Trophoblast cell (in vitro differentiated cells and primary cell): ENCODE measurements at regions not wholly inside any gene's neighbourhood (a gene's known extent, or its start where the extent isn't known, plus 50 kb on each side); places are given as distances from the start of the nearest gene placed in this dataset.

ENCODE experiments used
- DNase-seq, 2 donors: peaks; one replicate each; pipeline ENCODE4 v3.0.0-alpha.2; 2016
- H2AFZ ChIP-seq: 2 replicates; pipeline ENCODE4 v1.6.1; 2013; ENCODE audit warnings: low read length, moderate library complexity, mild to moderate bottlenecking; ENCODE audit not compliant: insufficient read depth, poor library complexity
- H2AK5ac ChIP-seq: 2 replicates; pipeline ENCODE4 v1.6.1; 2013; ENCODE audit warnings: mild to moderate bottlenecking, low read length
- H2BK120ac ChIP-seq: 2 replicates; pipeline ENCODE4 v1.6.1; 2013; ENCODE audit warnings: low read length, mild to moderate bottlenecking, moderate library complexity; ENCODE audit not compliant: insufficient read depth, poor library complexity
- H2BK12ac ChIP-seq: 2 replicates; pipeline ENCODE4 v1.6.1; 2013; ENCODE audit warnings: mild to moderate bottlenecking, low read length, moderate library complexity
- H2BK5ac ChIP-seq: 2 replicates; pipeline ENCODE4 v1.6.1; 2013; ENCODE audit warnings: low read length, low read depth, moderate library complexity, mild to moderate bottlenecking; ENCODE audit not compliant: poor library complexity
- H3K14ac ChIP-seq: 2 replicates; pipeline ENCODE4 v1.6.1; 2013; ENCODE audit warnings: mild to moderate bottlenecking, low read length
- H3K18ac ChIP-seq: 2 replicates; pipeline ENCODE4 v1.6.1; 2013; ENCODE audit warnings: mild to moderate bottlenecking, low read length
- H3K23ac ChIP-seq: 2 replicates; pipeline ENCODE4 v1.6.1; 2013; ENCODE audit warnings: low read length
- H3K27ac ChIP-seq: 2 replicates; pipeline ENCODE4 v1.5.1; 2013; ENCODE audit warnings: low read depth, mild to moderate bottlenecking, inconsistent platforms, low read length, moderate library complexity
- H3K27me3 ChIP-seq: 2 replicates; pipeline ENCODE4 v1.6.1; 2013; ENCODE audit warnings: inconsistent platforms, mild to moderate bottlenecking, low read length, moderate library complexity; ENCODE audit not compliant: insufficient read depth
- H3K36me3 ChIP-seq, 2 experiments: 1 replicate in 1 of 2; 2 replicates in 1 of 2; pipeline ENCODE4 v1.6.1; 2013; ENCODE audit warnings: low read length in 2 of 2, mild to moderate bottlenecking in 2 of 2, moderate library complexity in 1 of 2; ENCODE audit not compliant: insufficient read depth in 2 of 2, control insufficient read depth in 1 of 2
- H3K4ac ChIP-seq: 2 replicates; pipeline ENCODE4 v1.6.1; 2013; ENCODE audit warnings: low read depth, mild to moderate bottlenecking, low read length, moderate library complexity
- H3K4me1 ChIP-seq, 2 experiments: 1 replicate in 1 of 2; 2 replicates in 1 of 2; pipeline ENCODE4 v1.6.1; 2013; ENCODE audit warnings: low read length in 2 of 2, mild to moderate bottlenecking in 2 of 2, moderate library complexity in 1 of 2; ENCODE audit not compliant: insufficient read depth in 2 of 2, control insufficient read depth in 1 of 2
- H3K4me2 ChIP-seq: 2 replicates; pipeline ENCODE4 v1.6.1; 2013; ENCODE audit warnings: inconsistent platforms, mild to moderate bottlenecking, low read length, moderate library complexity
- H3K4me3 ChIP-seq: 2 replicates; pipeline ENCODE4 v1.5.1; 2013; ENCODE audit warnings: mild to moderate bottlenecking, low read depth, low read length, inconsistent platforms
- H3K79me1 ChIP-seq: one replicate; pipeline ENCODE4 v1.6.1; 2013; ENCODE audit warnings: low read length
- H3K79me2 ChIP-seq: 2 replicates; pipeline ENCODE4 v1.6.1; 2013; ENCODE audit warnings: low read length, mild to moderate bottlenecking; ENCODE audit not compliant: control insufficient read depth, insufficient read depth, poor library complexity
- H3K9ac ChIP-seq: 2 replicates; pipeline ENCODE4 v1.6.1; 2013; ENCODE audit warnings: mild to moderate bottlenecking, low read length
- H3K9me3 ChIP-seq: 2 replicates; pipeline ENCODE4 v1.6.1; 2013; ENCODE audit warnings: low read depth, mild to moderate bottlenecking, control low read depth, inconsistent platforms, low read length; ENCODE audit not compliant: insufficient read depth
- H4K12ac ChIP-seq: 2 replicates; pipeline ENCODE4 v1.6.1; 2013; ENCODE audit warnings: low read depth, mild to moderate bottlenecking, low read length, moderate library complexity
- H4K8ac ChIP-seq: 2 replicates; pipeline ENCODE4 v1.6.1; 2013; ENCODE audit warnings: low read depth, mild to moderate bottlenecking, low read length, moderate library complexity
- H4K91ac ChIP-seq: one replicate; pipeline ENCODE4 v1.6.1; 2013; ENCODE audit warnings: low read depth, mild to moderate bottlenecking, low read length, moderate library complexity
- whole genome bisulfite sequencing: extraction: QIAGEN DNeasy Blood & Tissue Kit; methylation state at CpG from one replicate; pipeline ENCODE4 v1.1.7; 2013; ENCODE audit warnings: missing lambda C conversion rate; ENCODE audit not compliant: insufficient read length, insufficient coverage; ENCODE audit errors: extremely low coverage; 5-methylcytosine and 5-hydroxymethylcytosine counted together

GRCh38 chr5:158492841-158493242 lies 606.9 kb downstream of the EBF1 start:
- no peak overlapping the region for H2BK5ac ChIP-seq
- no peak overlapping the region for H2AK5ac ChIP-seq
- H2AFZ ChIP-seq: no peak overlapping the region
- WGBS: no CpG with 5 or more reads among the region's 3 CpGs
- H3K4me2 ChIP-seq: no peak overlapping the region
- no peaks in the 10 kb centered on the region for H3K36me3 ChIP-seq
- no peak overlapping the region for H3K18ac ChIP-seq
- no peaks in the 10 kb centered on the region for H3K79me1 ChIP-seq
- H2BK120ac ChIP-seq: no peak overlapping the region
- no peak overlapping the region for H4K8ac ChIP-seq
- no peak overlapping the region for H2BK12ac ChIP-seq
- H3K79me2 ChIP-seq: no peaks in the 10 kb centered on the region
- H3K4me1 ChIP-seq: no peaks in the 10 kb centered on the region
- DNase-seq: no peak
- no peaks in the 10 kb centered on the region for H3K27me3 ChIP-seq
- no peak overlapping the region for H4K12ac ChIP-seq
- no peak overlapping the region for H3K27ac ChIP-seq
- H3K4me3 ChIP-seq: no peak overlapping the region
- H3K4ac ChIP-seq: no peak overlapping the region
- no peak overlapping the region for H4K91ac ChIP-seq
- no peak overlapping the region for H3K9ac ChIP-seq
- no peak overlapping the region for H3K23ac ChIP-seq
- no peak overlapping the region for H3K14ac ChIP-seq
- H3K9me3 ChIP-seq: no peaks in the 10 kb centered on the region

GRCh38 chr5:158492136-158492535 lies 607.6 kb downstream of the EBF1 start:
- H3K36me3 ChIP-seq: no peaks in the 10 kb centered on the region
- H3K4me2 ChIP-seq: no peak overlapping the region
- no peak for DNase-seq
- no peak overlapping the region for H2AK5ac ChIP-seq
- no peak overlapping the region for H3K4ac ChIP-seq
- no peaks in the 10 kb centered on the region for H3K9me3 ChIP-seq
- no peak overlapping the region for H2BK5ac ChIP-seq
- no peak overlapping the region for H3K4me3 ChIP-seq
- H3K14ac ChIP-seq: no peak overlapping the region
- H3K9ac ChIP-seq: no peak overlapping the region
- no peak overlapping the region for H4K8ac ChIP-seq
- H3K18ac ChIP-seq: no peak overlapping the region
- H2AFZ ChIP-seq: no peak overlapping the region
- no peak overlapping the region for H2BK12ac ChIP-seq
- H3K79me2 ChIP-seq: no peaks in the 10 kb centered on the region
- no peaks in the 10 kb centered on the region for H3K27me3 ChIP-seq
- H3K23ac ChIP-seq: no peak overlapping the region
- H4K91ac ChIP-seq: no peak overlapping the region
- no peaks in the 10 kb centered on the region for H3K4me1 ChIP-seq
- H3K79me1 ChIP-seq: no peaks in the 10 kb centered on the region
- no peak overlapping the region for H4K12ac ChIP-seq
- H3K27ac ChIP-seq: no peak overlapping the region
- H2BK120ac ChIP-seq: no peak overlapping the region

- Histone ChIP-seq H3K18ac (no peak overlapping the region), H3K79me2 (no peaks in the 10 kb centered on the region), H3K23ac (no peak overlapping the region), H4K91ac (no peak overlapping the region), H3K79me1 (no peaks in the 10 kb centered on the region), H3K4me2 (no peak overlapping the region), H4K8ac (no peak overlapping the region), H2BK120ac (no peak overlapping the region), H2AK5ac (no peak overlapping the region), H3K9ac (no peak overlapping the region), H3K4me1 (no peaks in the 10 kb centered on the region), H3K14ac (no peak overlapping the region), H4K12ac (no peak overlapping the region), H3K27me3 (no peaks in the 10 kb centered on the region), H3K9me3 (no peaks in the 10 kb centered on the region), H3K36me3 (no peaks in the 10 kb centered on the region), H3K4me3 (no peak overlapping the region), H3K4ac (no peak overlapping the region), H2BK5ac (no peak overlapping the region), H2AFZ (no peak overlapping the region), H3K27ac (no peak overlapping the region), H2BK12ac (no peak overlapping the region)
- DNase-seq: no peak
- no CpG with 5 or more reads among the region's 1 CpG for WGBS
Measured at GRCh38 chr5:158487664-158488063, 612.1 kb downstream of the EBF1 start.

- Histone ChIP-seq H2AK5ac (no peak overlapping the region), H3K4me3 (no peak overlapping the region), H2AFZ (no peak overlapping the region), H3K79me2 (no peaks in the 10 kb centered on the region), H3K9ac (no peak overlapping the region), H2BK12ac (no peak overlapping the region), H3K36me3 (no peaks in the 10 kb centered on the region), H3K4ac (no peak overlapping the region), H3K9me3 (no peaks in the 10 kb centered on the region), H3K18ac (no peak overlapping the region), H4K12ac (no peak overlapping the region), H3K4me1 (no peaks in the 10 kb centered on the region), H4K91ac (no peak overlapping the region), H3K4me2 (no peak overlapping the region), H3K27ac (no peak overlapping the region), H3K23ac (no peak overlapping the region), H2BK120ac (no peak overlapping the region), H2BK5ac (no peak overlapping the region), H3K14ac (no peak overlapping the region), H3K27me3 (no peaks in the 10 kb centered on the region), H3K79me1 (no peaks in the 10 kb centered on the region), H4K8ac (no peak overlapping the region)
- no peak for DNase-seq
- WGBS: no CpG with 5 or more reads among the region's 1 CpG
Measured at GRCh38 chr5:158487156-158487555, 612.6 kb downstream of the EBF1 start.

- H3K79me2 ChIP-seq: no peaks in the 10 kb centered on the region
- no peak overlapping the region for H2BK120ac ChIP-seq
- H3K18ac ChIP-seq: no peak overlapping the region
- H3K4me2 ChIP-seq: no peak overlapping the region
- no CpG with 5 or more reads among the region's 3 CpGs for WGBS
- no peaks in the 10 kb centered on the region for H3K27me3 ChIP-seq
- no peak overlapping the region for H3K9ac ChIP-seq
- no peak overlapping the region for H3K14ac ChIP-seq
- no peak overlapping the region for H3K23ac ChIP-seq
- no peak overlapping the region for H4K91ac ChIP-seq
- no peak overlapping the region for H2BK5ac ChIP-seq
- no peak overlapping the region for H3K4me3 ChIP-seq
- no peaks in the 10 kb centered on the region for H3K79me1 ChIP-seq
- no peak overlapping the region for H2AK5ac ChIP-seq
- H3K27ac ChIP-seq: no peak overlapping the region
- H4K8ac ChIP-seq: no peak overlapping the region
- no peaks in the 10 kb centered on the region for H3K4me1 ChIP-seq
- no peaks in the 10 kb centered on the region for H3K36me3 ChIP-seq
- H2AFZ ChIP-seq: no peak overlapping the region
- DNase-seq: no peak
- no peak overlapping the region for H2BK12ac ChIP-seq
- no peaks in the 10 kb centered on the region for H3K9me3 ChIP-seq
- H3K4ac ChIP-seq: no peak overlapping the region
- no peak overlapping the region for H4K12ac ChIP-seq
Measured at GRCh38 chr5:158486566-158486965, 613.1 kb downstream of the EBF1 start.
